ENCODE measurements at regions not wholly inside any gene's neighbourhood (a gene's known extent, or its start where the extent isn't known, plus 50 kb on each side); places are given as distances from the start of the nearest gene placed in this dataset.

- WGBS, 2 donors, result 11 to 21% methylated on average over 6 of the region's 6 CpGs
- intact Hi-C loops (cut with DNase I; ENCODE audit: low total_unique reads), result no loop called here
- H3K4me3 ChIP-seq (ENCODE audit: low read depth, poor library complexity, severe bottlenecking), result peak overlapping the region; percentile 68
Observed at GRCh38 chr3:27633224-27633545, 88.9 kb downstream of the EOMES start.

GRCh38 chr3:27632431-27633223, 89.5 kb downstream of the EOMES start:
- intact Hi-C loops (cut with DNase I; ENCODE audit: low total_unique reads), result no loop called here
- DNase-seq (ENCODE audit: low spot score in 2 of 2), result peak in 1 of 2 donors; percentile 88
- WGBS, 2 donors, result 18 to 19% methylated on average over 47 of the region's 66 CpGs
- no peak for TF ChIP-seq POLR2A (IDR thresholded peaks at IDR 0.05)
- TF ChIP-seq CTCF (IDR thresholded peaks at IDR 0.05), result no peak
- H3K4me3 ChIP-seq (ENCODE audit: low read depth, poor library complexity, severe bottlenecking), result peak overlapping the region; percentile 68

More at GRCh38 chr3:27633224-27633545, 88.9 kb downstream of the EOMES start:
- TF ChIP-seq POLR2A (IDR thresholded peaks at IDR 0.05) (no peak), CTCF (IDR thresholded peaks at IDR 0.05) (no peak)
- no peak for DNase-seq (ENCODE audit: low spot score in 2 of 2)

- intact Hi-C loops (cut with DNase I; ENCODE audit: low total_unique reads), result no loop called here
- WGBS, 2 donors, result 77 to 80% methylated on average over 4 of the region's 4 CpGs
- TF ChIP-seq POLR2A (IDR thresholded peaks at IDR 0.05) (no peak), CTCF (IDR thresholded peaks at IDR 0.05) (no peak)
- no peak overlapping the region for H3K4me3 ChIP-seq (ENCODE audit: low read depth, poor library complexity, severe bottlenecking)
- no peak for DNase-seq (ENCODE audit: low spot score in 2 of 2)
Observed at GRCh38 chr3:27630885-27631284, 91.2 kb downstream of the EOMES start.

- DNase-seq (ENCODE audit: low spot score in 2 of 2), result no peak
- no peak overlapping the region for H3K4me3 ChIP-seq (ENCODE audit: low read depth, poor library complexity, severe bottlenecking)
- TF ChIP-seq POLR2A (IDR thresholded peaks at IDR 0.05) (no peak), CTCF (IDR thresholded peaks at IDR 0.05) (no peak)
- WGBS, 2 donors, result 41 to 43% methylated on average over 2 of the region's 2 CpGs
- intact Hi-C loops (cut with DNase I; ENCODE audit: low total_unique reads), result no loop called here
Observed at GRCh38 chr3:27629366-27629765, 92.8 kb downstream of the EOMES start.

GRCh38 chr3:27628026-27628750, 93.9 kb downstream of the EOMES start:
- no peak overlapping the region for H3K4me3 ChIP-seq (ENCODE audit: low read depth, poor library complexity, severe bottlenecking)
- 73 to 82% methylated on average over 5 of the region's 5 CpGs for WGBS, 2 donors
- DNase-seq (ENCODE audit: low spot score in 2 of 2), result no peak
- no peak for TF ChIP-seq POLR2A (IDR thresholded peaks at IDR 0.05)
- no peak for TF ChIP-seq CTCF (IDR thresholded peaks at IDR 0.05)
- intact Hi-C loops (cut with DNase I; ENCODE audit: low total_unique reads), result no loop called here
